B cell (primary cell): ENCODE measurements at regions not wholly inside any gene's neighbourhood (a gene's known extent, or its start where the extent isn't known, plus 50 kb on each side); places are given as distances from the start of the nearest gene placed in this dataset.

Source experiments
- ATAC-seq: fragments of 200-7000 bp; cut with Tn5 transposase; one replicate; pipeline ENCODE4 v1.10.0; 2021; ENCODE audit warnings: low read depth, mild to moderate bottlenecking, moderate number of reproducible peaks, moderate library complexity
- CTCF ChIA-PET: fragments of 350-600 bp; sonication (Branson Sonifier 250); formaldehyde crosslinking; loops from one replicate; lab custom pipeline; 2021; ENCODE audit warnings: antibody characterized with exemption, inconsistent platforms; lab: Charles Lee
- POLR2A ChIA-PET: fragments of 350-600 bp; sonication (Branson Sonifier 250); formaldehyde crosslinking; loops from one replicate; lab custom pipeline; 2021; ENCODE audit warnings: antibody characterized with exemption; lab: Charles Lee
- DNase-seq: peaks from one replicate; pipeline ENCODE4 v3.0.0; 2013
- H2AFZ ChIP-seq: 2 replicates; pipeline ENCODE4 v1.6.1; 2012; ENCODE audit warnings: mild to moderate bottlenecking, low read depth, low read length; ENCODE audit not compliant: insufficient read depth, poor library complexity, severe bottlenecking
- H3K27ac ChIP-seq, 2 donors: 1 replicate in 1 of 2; 2 replicates in 1 of 2; pipeline ENCODE4 v1.5.1; 2012 to 2013; ENCODE audit warnings: low read length in 2 of 2, mild to moderate bottlenecking in 2 of 2, moderate library complexity in 1 of 2
- H3K27me3 ChIP-seq, 4 experiments: fragments of 200-600 bp in 1 of 4; sonication (generic) in 1 of 4; replicated peaks in 1 of 4; 1 replicate in 2 of 4; 2 replicates in 2 of 4; pipeline versions ENCODE4 v1.6.1 to v1.7.0; 2013 to 2016; ENCODE audit warnings: low read length in 3 of 4, mild to moderate bottlenecking in 2 of 4, mixed read lengths in 1 of 4, moderate library complexity in 1 of 4; ENCODE audit not compliant: insufficient read depth in 4 of 4, control insufficient read depth in 3 of 4; ENCODE audit errors: control extremely low read depth in 1 of 4
- H3K36me3 ChIP-seq, 2 experiments: replicated peaks in 1 of 2; 1 replicate in 1 of 2; 2 replicates in 1 of 2; pipeline versions ENCODE4 v1.6.1 to v1.7.1; 2013; ENCODE audit warnings: low read length in 1 of 2; ENCODE audit not compliant: insufficient read depth in 2 of 2, control insufficient read depth in 1 of 2; ENCODE audit errors: control extremely low read depth in 1 of 2, extremely low read depth in 1 of 2
- H3K4me1 ChIP-seq, 2 donors: fragments of 200-600 bp in 1 of 2; sonication (generic) in 1 of 2; 1 replicate in 1 of 2; 2 replicates in 1 of 2; pipeline versions ENCODE4 v1.5.1 to v1.6.1; 2013 to 2017; ENCODE audit warnings: low read length in 2 of 2; ENCODE audit not compliant: control insufficient read depth in 2 of 2, insufficient read depth in 2 of 2
- H3K4me2 ChIP-seq: replicated peaks from 2 replicates; pipeline ENCODE3; 2012; ENCODE audit warnings: mild to moderate bottlenecking, low read depth, low read length; ENCODE audit not compliant: poor library complexity, severe bottlenecking
- H3K4me3 ChIP-seq, 5 experiments: fragments of 200-600 bp in 1 of 5; sonication (generic) in 1 of 5; 1 replicate in 3 of 5; 2 replicates in 2 of 5; pipeline versions ENCODE4 v1.5.1 to v1.7.0; 2011 to 2016; ENCODE audit warnings: low read length in 4 of 5, mild to moderate bottlenecking in 4 of 5, low read depth in 2 of 5, control low read depth in 1 of 5, moderate library complexity in 1 of 5; ENCODE audit not compliant: insufficient read depth in 1 of 5; ENCODE audit errors: control extremely low read depth in 1 of 5, extremely low read depth in 1 of 5
- H3K79me2 ChIP-seq: fragments of 200-600 bp; sonication (generic); one replicate; pipeline ENCODE4 v1.6.0; 2016; ENCODE audit warnings: low read length; ENCODE audit not compliant: control insufficient read depth, insufficient read depth
- H3K9ac ChIP-seq: fragments of 200-600 bp; sonication (generic); 2 replicates; pipeline ENCODE4 v1.6.1; 2017; ENCODE audit warnings: mild to moderate bottlenecking, low read length, moderate library complexity
- H3K9me3 ChIP-seq, 3 donors: one replicate each; pipeline versions ENCODE4 v1.6.1 to v1.7.1; 2013; ENCODE audit warnings: low read length in 2 of 3; ENCODE audit not compliant: control insufficient read depth in 2 of 3, insufficient read depth in 1 of 3; ENCODE audit errors: control extremely low read depth in 1 of 3
- H4K20me1 ChIP-seq: 2 replicates; pipeline ENCODE4 v1.6.0; 2012; ENCODE audit warnings: mild to moderate bottlenecking, low read length; ENCODE audit not compliant: insufficient read depth, control insufficient read depth, poor library complexity, severe bottlenecking
- H3K27ac Mint-ChIP-seq: one replicate; pipeline ENCODE4 v1.8.0; 2021; ENCODE audit warnings: mixed read lengths
- H3K27me3 Mint-ChIP-seq: one replicate; pipeline ENCODE4 v1.8.0; 2021; ENCODE audit warnings: mixed read lengths
- H3K4me1 Mint-ChIP-seq: one replicate; pipeline ENCODE4 v1.8.0; 2021; ENCODE audit warnings: mixed read lengths
- H3K4me3 Mint-ChIP-seq: one replicate; pipeline ENCODE4 v1.8.0; 2021; ENCODE audit warnings: mixed read lengths
- H3K9me3 Mint-ChIP-seq: one replicate; pipeline ENCODE4 v1.8.0; 2022; ENCODE audit warnings: mixed read lengths; ENCODE audit not compliant: insufficient read depth
- EZH2 ChIP-seq: IDR thresholded peaks from 2 replicates; pipeline ENCODE4 v1.6.1; 2012; ENCODE audit warnings: borderline replicate concordance, low read depth, mild to moderate bottlenecking, moderate library complexity, low read length; ENCODE audit not compliant: insufficient read depth, poor library complexity, severe bottlenecking
- WGBS: methylation state at CpG from one replicate; pipeline ENCODE4 v1.1.5; 2013; ENCODE audit warnings: missing lambda C conversion rate; ENCODE audit not compliant: insufficient coverage; 5-methylcytosine and 5-hydroxymethylcytosine counted together
- intact Hi-C: fragments of 100-400 bp; cut with micrococcal nuclease; formaldehyde crosslinking; loops from one replicate; pipeline ENCODE4 v1.10.0; 2022
- TF ChIP-seq, protein P1 (sequence below): fragments of 200-600 bp; IDR thresholded peaks from one replicate; pipeline ENCODE4 v1.8.0; 2022; ENCODE audit warnings: antibody characterized with exemption, mild to moderate bottlenecking

DNA sequence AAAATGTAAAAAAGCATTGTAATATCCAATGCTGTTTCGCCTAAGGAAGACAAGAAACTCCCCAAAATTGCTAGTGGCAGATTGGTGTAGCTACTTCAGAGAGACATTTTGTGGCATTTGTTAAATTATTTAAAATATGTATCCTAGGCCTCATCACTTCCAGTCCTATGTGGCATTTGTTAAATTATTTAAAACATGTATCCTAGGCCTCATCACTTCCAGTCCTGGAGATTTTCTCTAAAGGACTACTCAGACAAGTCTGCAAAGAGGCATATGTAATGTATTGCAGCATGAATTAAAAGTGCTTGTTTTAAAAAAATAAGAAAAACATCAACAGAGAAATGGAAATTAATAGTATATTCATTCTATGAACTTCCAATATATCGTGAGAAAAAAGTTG is 95.6 kb upstream of the KCTD3 start:
- H3K4me3 ChIP-seq = no peak overlapping the region
- intact Hi-C loops = no loop called here
- H2AFZ ChIP-seq = no peak overlapping the region
- ATAC-seq = no peak
- Mint-ChIP-seq H3K27me3 (no peaks in the 10 kb centered on the region), H3K9me3 (no peaks in the 10 kb centered on the region), H3K4me1 (no peaks in the 10 kb centered on the region), H3K4me3 (no peak overlapping the region), H3K27ac (no peak overlapping the region)
- ChIA-PET CTCF (no interaction called here), POLR2A (no interaction called here)
- no peak overlapping the region for H3K4me2 ChIP-seq
- no peak for DNase-seq
- no peaks in the 10 kb centered on the region for H3K27me3 ChIP-seq
- H3K79me2 ChIP-seq = no peaks in the 10 kb centered on the region
- TF ChIP-seq, protein P1, sequence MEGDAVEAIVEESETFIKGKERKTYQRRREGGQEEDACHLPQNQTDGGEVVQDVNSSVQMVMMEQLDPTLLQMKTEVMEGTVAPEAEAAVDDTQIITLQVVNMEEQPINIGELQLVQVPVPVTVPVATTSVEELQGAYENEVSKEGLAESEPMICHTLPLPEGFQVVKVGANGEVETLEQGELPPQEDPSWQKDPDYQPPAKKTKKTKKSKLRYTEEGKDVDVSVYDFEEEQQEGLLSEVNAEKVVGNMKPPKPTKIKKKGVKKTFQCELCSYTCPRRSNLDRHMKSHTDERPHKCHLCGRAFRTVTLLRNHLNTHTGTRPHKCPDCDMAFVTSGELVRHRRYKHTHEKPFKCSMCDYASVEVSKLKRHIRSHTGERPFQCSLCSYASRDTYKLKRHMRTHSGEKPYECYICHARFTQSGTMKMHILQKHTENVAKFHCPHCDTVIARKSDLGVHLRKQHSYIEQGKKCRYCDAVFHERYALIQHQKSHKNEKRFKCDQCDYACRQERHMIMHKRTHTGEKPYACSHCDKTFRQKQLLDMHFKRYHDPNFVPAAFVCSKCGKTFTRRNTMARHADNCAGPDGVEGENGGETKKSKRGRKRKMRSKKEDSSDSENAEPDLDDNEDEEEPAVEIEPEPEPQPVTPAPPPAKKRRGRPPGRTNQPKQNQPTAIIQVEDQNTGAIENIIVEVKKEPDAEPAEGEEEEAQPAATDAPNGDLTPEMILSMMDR = no peak
- no peak for TF ChIP-seq EZH2
- H3K9ac ChIP-seq = no peak overlapping the region
- H4K20me1 ChIP-seq = no peaks in the 10 kb centered on the region
- 100% methylated on average over 1 of the region's 2 CpGs for WGBS
- H3K36me3 ChIP-seq = no peaks in the 10 kb centered on the region
- H3K9me3 ChIP-seq = no peaks in the 10 kb centered on the region
- H3K4me1 ChIP-seq = no peaks in the 10 kb centered on the region
- no peak overlapping the region for H3K27ac ChIP-seq

DNA sequence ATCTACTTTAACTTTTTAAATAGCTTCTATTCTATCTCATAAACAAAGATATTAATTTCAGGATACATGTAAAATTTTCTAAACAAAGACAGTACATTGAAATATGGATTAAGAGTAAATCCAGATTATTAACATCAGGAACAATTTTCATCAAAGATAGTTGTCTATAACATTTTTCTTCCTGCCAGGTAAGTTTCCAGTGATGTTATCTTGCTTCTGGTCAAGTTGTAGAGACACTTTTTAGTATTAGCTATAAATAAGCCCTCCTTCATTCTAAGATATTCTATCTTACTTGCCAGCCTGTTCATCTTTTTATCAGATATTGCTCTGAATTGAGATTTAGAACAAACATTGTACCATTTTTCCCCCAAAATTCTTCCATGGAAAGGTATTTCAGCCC is 94.4 kb upstream of the KCTD3 start:
- H3K4me1 ChIP-seq = no peaks in the 10 kb centered on the region
- no peaks in the 10 kb centered on the region for H3K4me1 Mint-ChIP-seq
- no peak overlapping the region for H3K4me3 ChIP-seq
- H2AFZ ChIP-seq = no peak overlapping the region
- H3K27me3 ChIP-seq = no peaks in the 10 kb centered on the region
- POLR2A ChIA-PET = no interaction called here
- DNase-seq (no peak), ATAC-seq (no peak)
- CTCF ChIA-PET = no interaction called here
- H3K27me3 Mint-ChIP-seq = no peaks in the 10 kb centered on the region
- no peaks in the 10 kb centered on the region for H3K79me2 ChIP-seq
- no peak overlapping the region for H3K4me3 Mint-ChIP-seq
- no peaks in the 10 kb centered on the region for H4K20me1 ChIP-seq
- no peak for TF ChIP-seq EZH2
- TF ChIP-seq, protein P1 = no peak
- no peak overlapping the region for H3K4me2 ChIP-seq
- H3K27ac Mint-ChIP-seq = no peak overlapping the region
- no peaks in the 10 kb centered on the region for H3K36me3 ChIP-seq
- peaks cover 0 to 8% (median 1%) of the 10 kb centered on the region in 3 donors for H3K9me3 ChIP-seq
- H3K27ac ChIP-seq = no peak overlapping the region
- intact Hi-C loops = no loop called here
- no peaks in the 10 kb centered on the region for H3K9me3 Mint-ChIP-seq
- no peak overlapping the region for H3K9ac ChIP-seq
